NCI-H2081 treated with DMSO at 0.1 percent for 48 hours (cell line): ENCODE measurements at regions not wholly inside any gene's neighbourhood (a gene's known extent, or its start where the extent isn't known, plus 50 kb on each side); places are given as distances from the start of the nearest gene placed in this dataset.

ENCODE experiments used
- DNase-seq: peaks from one replicate; lab custom pipeline; 2025; lab: John Stamatoyannopoulos, UW

DNA sequence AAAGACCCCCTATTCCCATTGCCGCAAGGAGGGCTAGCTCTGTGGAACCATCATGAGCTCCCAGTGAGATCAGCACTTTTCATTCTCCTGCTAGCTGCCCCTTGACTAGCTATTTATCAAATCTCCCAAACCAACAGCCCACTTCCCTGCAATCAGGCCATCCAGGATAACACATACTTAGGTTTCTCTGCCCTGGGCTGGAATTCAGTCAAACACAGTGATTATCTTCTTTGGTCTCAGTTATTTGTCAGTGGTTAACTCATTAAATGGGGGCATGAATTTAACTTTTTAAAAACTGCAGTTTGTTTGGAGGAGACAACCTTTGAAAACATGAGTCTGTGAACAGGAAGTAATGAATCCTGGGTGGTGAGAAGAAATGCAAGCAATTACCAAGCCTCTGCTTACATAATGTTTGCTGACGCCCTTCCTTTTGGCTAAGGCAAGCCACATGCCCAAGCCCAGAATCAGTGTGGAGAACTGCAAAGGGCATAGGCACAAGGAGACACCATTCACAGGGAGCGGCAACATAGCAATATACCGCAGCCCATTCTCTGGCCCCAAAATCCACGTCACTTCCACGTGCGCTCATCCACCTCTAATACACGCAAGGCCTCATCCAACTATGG, 275.0 kb downstream of the DRD1 start:
- no peak for DNase-seq

DNA sequence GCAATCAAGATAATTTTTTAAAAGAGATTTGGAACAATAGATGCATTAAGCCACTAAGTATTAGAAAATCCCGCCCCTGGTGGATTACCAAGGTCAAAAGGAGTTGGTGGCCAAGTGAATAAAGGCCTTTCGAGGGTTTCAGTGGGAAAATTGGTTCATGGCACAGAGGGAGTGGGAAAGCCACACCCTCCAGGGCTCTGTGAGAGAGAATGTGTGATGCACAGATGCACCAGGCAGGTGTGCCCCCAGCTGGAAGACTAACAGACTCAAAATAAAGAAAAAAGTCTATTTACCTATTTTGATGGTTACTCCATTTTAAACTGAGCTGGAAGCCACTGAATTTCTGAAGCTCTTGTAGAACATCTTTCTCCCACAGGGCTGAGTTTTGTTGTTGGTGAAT, 278.0 kb downstream of the DRD1 start:
- DNase-seq, result no peak

DNA sequence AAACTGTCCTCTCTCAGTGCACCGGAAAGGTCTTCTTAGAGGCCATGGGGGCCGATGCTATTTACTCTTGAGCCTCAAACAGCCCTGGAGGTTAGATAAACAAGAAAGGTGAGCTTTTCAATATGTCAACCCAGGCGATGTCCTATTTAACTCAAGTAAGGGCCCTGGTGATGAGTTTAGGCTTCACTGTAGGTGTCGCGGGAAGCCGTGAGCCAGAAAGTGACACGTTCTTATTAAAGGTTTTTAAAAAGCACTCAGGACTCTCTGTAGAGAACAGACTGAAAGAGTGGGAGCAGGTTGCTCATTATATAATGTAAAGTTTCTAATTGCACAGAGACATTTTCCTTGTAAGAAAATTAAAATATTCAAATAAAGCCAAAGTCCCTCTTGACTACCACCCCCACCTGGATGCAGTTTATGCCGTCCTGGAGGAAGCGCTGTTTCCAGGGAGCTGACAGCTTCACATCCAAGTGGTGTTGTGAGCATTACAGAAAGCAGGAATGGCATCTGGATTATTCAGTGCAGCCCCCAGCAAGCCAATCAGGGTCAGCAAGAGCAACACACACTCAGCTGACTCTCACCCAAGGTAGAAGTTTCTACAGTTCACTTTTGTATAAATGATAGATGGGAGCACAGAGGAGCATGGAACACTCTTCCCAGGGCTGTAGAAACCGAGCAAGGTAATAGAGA, 280.3 kb downstream of the DRD1 start:
- no peak for DNase-seq

DNA sequence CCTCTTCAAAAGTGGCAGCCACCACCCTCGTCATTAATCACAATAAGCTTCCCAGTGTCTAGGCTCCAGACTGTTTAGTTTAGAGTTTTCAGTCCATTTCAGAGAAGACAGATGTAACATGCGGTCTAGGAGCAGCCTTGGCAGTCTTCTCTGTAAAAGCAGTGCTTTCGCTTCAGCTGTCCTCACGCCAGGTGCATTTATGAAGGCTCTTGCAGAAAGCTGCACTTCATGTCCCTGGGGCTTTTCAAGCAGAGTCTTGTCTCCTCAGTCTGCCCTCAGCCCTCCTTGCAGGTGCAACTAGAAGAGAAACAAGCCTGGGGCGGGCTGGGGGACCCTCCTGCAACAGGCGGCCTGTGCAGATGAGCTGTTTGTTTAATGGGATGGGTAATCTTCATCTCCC, 281.9 kb downstream of the DRD1 start:
- DNase-seq, result no peak

DNA sequence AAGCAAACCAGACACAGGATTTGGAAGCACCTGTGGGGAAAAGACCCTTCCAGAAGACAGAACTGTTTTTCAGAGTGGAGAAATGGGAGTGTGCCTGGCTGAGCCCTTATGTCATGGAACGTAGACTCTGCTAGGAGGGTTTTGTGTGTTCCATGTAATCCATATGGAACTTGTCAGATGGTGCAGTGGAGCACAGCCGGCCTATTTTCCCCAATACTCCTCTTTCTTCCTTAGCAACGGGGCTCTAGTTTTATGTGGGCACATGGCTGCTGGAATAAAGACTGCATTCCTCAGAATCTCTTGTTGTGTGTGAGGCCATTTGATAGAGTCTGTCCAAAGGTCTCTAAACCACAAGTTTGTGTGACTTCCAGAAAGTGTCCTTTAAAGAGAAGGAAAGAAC, 284.0 kb downstream of the DRD1 start:
- DNase-seq, result no peak

DNA sequence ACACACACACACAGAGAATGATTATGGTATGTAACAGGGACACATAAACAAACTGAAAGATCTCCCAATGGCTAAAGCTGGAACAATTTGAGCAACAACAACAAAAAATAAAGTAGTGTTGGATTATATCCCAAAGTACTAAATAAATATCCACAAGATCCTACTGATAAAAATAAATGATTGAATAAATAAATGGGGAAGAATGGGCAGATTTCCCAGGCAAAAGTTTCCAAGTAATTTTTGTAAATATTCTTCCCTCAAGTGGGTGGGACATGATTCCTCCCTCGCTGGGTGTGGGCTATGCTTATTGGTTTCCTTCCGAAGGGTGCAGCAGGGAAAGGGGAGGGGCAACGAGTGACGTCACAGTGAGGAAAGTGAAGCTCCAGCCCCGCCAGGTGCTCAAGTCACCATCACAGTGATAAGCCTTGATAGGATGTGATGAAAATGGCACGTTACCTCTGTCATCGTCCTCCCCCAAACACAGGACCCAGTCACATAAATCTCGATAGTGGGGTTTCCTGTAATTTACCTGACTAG, 295.3 kb downstream of the DRD1 start:
- no peak for DNase-seq

DNA sequence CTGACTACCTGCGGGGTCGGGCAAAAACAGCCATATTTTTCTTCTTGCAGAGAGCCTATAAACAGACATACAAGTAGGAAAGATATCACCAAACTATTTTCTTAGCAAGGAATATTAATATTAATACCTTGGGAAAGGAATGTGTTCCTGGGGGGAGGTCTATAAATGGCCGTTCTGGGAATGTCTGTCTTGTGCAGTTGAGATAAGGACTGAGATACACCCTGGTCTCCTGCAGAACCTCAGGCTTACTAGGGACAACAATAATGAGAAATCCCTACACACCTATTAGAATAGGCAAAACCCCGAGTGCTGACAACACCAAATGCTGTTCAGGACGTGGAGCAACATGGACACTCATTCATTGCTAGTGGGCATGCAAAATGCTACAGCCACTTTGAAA, 297.2 kb downstream of the DRD1 start:
- no peak for DNase-seq

DNA sequence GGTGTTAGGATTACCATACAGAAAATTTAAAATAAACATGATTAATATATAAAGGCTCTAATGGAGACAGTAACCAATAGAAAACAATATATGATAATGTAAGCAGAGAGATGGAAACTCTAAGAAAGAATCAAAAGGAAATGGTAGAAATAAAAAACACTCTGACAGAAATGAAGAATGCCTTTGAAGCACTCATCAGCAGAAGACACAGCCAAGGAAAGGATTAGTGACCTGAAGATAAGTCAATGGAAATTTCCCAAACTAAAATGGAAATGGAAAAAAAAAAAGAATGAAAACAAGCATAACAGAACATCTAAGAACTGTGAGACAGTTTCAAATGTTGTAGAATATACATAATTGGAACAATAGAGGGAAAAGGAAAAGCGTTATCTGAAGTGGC, 302.6 kb downstream of the DRD1 start:
- no peak for DNase-seq

DNA sequence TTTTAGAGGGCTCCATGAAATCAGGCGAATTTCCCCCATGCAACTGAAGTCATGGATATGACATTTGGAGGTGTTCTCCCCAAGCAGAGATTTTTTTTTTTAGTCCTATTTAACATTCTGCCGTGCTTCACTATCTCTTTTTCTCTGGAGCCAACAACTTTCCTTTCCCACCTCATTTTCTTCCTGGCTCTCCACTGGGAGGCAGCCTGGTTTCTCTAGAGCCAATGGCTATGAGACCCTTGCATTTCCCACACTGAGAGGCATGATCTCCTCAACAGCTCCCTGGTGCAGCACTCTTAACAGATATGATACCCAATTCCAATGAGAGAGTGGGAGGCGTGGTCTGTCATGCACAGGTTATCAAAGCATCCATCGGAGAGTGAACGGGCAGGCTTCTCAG, 310.8 kb downstream of the DRD1 start:
- DNase-seq, result no peak

DNA sequence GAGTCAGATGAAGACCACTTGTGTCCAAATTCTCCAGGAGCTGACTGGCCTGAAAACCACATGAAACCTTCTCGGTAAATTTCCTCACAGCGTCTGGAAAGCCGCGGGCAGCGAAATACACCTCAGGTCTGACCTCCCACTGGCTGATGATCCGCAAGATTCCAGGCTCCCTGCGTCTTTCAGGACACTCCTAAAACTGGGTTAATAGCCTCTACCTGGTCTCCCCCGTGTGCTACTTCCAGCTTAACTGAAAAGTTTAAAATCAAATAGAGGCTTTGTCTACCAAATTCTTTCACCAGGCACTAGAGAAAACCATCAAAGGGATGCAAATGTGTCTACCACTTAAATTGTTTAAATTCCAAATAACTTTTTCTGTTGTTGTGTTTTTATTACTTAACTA, 312.6 kb downstream of the DRD1 start:
- DNase-seq, result no peak

DNA sequence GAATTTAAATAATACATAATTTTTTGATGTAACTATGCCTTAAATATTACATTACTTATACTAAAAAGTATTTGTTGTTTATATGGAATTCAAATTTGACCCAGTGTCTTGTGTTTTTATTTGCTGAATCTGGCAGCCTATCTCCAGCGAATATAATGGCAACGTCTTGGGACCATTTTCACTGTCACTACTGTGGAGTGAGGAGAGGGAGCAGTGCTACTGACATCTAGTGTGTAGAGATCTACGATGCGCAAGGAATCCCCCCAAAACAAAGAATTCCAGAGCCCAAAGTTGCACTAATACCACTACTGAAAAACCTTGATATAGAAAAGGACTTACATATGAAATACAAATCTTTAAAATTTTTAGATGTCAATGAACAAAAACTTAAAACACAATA, 314.4 kb downstream of the DRD1 start:
- no peak for DNase-seq

DNA sequence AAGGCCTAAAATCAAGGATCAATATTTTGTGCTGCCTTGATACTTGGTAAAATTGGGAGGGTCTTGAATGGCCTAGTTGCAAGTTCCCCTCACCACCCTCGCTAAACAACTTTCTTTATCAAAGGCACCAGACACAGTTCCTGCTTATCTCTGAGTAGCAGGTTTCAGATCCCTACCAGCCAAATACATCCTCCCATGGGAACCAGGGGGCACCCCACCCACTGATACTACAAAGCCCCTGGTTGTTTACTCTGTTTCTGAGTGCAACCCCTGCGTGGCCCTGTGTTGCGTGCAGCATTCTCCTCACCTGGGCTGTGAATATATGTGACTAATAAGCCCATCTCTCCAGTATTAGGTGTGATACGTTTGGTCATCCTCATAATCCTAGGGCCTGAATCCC, 314.9 kb downstream of the DRD1 start:
- DNase-seq, result no peak

DNA sequence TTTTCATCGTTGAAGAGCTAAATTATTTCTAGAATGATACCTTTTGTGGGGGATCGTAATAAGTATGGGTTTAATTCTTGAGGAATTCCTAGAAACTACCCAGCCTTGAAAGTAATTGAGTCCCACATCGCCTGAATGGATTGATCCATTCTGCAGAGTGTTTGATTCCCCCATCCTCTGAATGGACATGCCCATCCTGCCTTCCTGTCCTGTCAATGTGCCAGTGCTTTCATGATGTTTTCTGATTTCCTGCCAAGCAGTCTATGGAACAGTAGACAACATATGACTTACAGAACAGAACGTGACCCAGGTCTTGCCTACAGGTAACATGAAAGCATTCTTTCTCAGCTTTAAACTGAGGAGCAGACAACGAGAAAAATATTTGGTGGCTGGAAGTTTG, 319.2 kb downstream of the DRD1 start:
- DNase-seq, result no peak

DNA sequence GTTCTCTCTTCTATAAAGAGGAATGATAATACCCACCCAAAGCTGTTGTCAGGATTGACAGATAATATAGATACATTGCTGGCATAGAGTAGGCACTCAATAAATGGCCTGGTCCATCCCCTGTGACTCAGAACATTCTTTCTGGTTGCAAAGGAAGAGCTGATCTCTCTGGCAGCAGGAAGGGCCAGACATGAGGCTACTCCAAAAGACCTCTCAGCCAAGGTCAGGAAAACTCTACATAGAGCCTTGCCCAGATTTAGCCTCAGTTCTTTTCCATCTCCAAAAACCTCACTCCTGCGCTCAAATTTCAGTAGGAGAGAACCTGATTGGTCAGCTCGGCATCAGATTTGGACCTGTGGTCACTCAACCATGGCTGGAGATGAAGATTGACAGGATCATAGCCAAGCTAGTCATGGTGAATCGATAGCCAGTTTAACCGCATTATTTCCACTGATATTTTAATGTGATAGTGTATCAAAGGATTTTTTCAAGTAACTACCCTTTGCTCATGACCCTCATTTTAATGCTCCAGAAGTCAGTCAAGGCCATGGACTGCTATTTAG, 319.6 kb downstream of the DRD1 start:
- DNase-seq, result no peak

DNA sequence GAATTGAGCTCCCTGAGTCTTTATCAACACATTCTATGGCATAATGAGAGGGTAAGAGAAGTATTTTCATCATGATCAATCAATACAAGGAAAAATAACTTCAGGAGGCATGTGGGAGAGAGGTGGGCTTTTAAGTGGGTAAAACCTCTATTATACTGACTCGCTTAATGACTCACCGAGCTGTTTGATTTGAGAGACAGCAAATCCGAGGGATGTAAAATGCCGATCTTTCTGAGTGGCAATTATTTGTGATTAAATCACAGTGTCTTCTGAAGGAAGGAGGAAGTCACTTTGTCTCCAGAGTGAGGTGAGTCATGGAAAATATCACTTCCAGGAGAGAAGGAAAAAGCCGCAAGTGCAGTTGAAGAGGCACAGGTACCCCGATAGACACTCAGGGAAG, 320.4 kb downstream of the DRD1 start:
- no peak for DNase-seq

DNA sequence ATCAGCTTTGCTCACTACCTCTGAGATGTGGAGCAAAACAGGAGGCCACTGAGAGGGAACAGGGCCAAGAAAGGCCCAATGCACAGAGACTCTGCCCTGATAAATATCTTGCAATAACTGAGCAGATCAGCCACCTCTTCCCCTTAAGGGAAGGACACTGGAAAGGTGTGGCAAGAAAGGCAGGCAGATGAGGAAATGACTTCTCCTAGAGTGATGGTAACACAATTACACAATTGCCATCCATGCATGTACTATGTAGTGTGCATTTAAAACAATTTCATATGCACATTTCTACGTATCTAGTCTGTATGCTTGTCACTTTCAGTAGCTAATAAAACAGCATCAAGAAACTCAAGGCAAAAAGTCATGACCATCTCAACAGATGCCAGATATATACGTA, 322.5 kb downstream of the DRD1 start:
- DNase-seq, result no peak

DNA sequence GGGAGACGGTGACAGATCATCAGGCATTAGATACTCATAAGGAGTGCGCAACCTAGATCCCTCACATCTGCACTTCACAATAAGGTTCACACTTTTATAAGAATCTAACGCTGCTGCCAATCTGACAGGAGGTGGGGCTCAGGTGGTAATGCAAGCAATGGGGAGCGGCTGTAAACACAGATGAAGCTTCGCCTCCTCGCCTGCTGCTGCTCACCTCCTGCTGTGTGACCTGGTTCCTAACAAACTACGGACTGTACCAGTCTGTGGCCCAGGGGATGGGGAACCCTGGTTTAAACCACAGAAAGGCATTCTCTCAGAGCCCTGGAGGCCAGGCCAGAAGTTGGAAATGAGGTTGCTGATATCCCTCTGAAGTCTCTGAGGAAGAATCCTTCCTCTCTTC, 323.6 kb downstream of the DRD1 start:
- DNase-seq, result no peak

DNA sequence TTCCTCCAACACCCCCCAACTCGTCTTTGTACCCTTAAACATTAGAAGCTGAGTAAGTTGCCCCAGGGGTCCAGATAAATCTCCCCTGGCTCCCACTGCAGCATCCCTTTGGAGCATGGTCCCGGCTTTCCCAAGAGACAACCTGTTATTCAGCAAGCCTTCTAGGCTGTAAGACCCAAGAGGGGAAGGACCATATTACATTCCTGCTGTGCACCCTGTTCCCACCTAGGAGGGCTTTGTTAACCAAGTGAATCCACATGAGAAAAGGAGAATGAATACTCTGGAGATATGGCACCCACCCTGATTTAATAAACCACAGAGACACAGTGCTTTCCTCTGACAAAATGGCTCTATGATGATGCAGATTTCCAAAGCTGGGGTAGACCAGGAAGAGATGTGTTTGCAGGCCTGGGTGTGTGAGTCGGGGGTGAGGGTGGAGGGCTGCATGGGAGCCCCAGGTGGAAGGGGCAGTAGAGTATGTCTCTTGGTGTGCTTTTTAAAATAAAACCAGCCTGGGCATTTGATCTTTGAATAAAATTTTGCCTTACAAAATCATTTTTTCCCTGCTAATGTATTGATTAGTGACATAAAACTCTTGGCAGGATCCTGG, 325.2 kb downstream of the DRD1 start:
- no peak for DNase-seq

DNA sequence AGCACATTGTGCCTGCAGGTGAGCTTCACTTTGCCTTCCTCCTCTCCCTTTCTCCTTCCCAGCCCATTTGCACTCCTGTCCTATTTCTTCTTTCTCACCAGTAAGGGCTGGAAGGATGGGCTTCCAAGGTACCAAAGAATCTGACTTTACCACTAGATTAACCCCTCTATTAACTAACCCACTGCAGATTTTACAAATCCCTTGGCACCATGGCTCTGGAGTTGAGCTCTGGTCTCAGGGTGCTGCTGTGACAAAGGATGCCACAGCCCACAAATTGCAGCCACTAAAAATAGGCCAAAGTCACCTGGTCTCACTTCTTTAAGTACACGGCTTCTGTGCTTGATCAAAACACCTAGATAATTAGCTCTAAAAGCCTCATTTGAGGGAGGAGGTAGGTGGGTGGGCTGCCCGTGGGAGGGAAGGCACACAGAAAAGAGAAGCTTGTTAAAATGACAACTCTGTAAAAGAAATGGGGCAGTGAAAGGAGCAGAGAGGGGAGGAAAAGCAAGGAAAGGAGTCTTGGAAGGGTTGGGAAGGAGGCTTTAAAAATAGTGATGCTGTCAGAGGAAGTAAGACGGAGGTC, 327.4 kb downstream of the DRD1 start:
- DNase-seq, result no peak

DNA sequence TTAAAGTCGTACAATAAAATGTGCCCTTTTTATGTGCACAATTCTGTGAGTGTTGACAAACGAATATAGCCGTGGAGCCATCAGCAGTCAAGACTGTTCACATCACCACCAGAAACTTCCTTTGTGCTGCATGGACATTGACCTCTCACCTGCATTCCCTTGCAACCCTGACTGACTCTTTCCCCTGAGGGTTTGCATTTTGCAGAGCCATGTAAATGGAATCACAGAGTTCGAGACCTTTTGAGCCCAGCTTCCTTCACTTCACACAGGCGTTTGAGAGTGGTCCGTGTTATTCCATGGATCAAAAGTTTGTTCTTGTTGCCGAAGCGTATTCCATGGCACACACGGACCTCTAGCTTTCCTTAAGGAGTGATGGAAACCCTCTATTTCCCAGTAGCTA, 328.2 kb downstream of the DRD1 start:
- no peak for DNase-seq

DNA sequence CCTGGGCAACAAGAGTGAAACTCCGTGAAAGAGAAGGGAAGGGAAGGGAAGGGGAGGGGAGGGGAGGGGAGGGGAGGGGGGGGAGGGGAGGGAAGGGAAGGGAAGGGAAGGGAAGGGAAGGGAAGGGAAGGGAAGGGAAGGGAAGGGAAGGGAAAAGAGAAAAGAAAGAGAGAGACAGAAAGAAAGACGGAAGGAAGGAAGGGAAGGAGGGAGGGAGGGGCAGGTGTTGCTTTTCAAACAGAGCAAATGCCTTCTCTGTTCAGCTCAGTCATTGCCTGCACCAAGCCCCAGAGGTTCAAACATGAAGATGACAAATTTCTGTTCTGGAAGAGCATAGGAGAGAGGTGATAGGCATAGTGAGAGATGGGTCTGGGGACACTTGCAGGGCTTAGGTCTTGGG, 330.0 kb downstream of the DRD1 start:
- no peak for DNase-seq

DNA sequence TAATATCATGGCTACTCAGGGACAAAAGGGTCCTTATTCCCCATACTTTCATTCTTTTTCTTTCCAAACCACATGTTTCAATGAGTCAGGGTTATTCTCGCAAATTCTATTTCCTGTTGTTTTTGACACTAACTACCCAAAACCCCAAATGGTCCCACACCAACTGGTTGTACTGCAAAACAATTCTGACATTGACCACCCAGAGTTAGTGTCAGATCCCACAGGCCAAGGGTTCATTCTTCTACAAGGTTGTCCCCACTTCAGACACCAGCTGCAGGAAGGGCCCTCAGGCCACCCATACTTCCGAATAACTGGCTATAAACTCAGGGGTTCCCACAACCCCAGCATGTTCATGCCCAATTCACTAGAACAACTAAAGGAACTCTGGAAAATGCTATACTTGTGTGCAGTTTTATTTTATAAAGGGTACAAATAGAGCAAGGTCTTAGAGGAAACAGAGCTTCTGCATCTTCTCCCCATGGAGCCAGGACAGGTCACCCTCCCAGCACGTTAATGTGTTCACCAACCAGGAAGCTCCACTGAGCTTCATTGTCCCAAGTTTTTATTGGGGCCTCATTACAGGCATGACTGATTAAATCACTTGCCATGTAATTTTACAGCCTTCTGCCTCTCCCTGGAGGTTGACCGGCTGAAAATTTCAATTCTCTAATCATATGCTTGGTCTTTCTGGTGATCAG, 334.8 kb downstream of the DRD1 start:
- DNase-seq, result no peak
